HG02678 (cell line): ENCODE measurements at regions not wholly inside any gene's neighbourhood (a gene's known extent, or its start where the extent isn't known, plus 50 kb on each side); places are given as distances from the start of the nearest gene placed in this dataset.
"Not testable (repeated sequence)": the region's sequence is repeated elsewhere in the genome, so short reads cannot be mapped to it uniquely, and the experiment has no call there.

ENCODE experiments used
- ATAC-seq: cut with Tn5 transposase; IDR thresholded peaks from one replicate; pipeline ENCODE4 v1.9.1; 2021; ENCODE audit warnings: mild to moderate bottlenecking, moderate library complexity; ENCODE audit not compliant: unreplicated experiment

DNA sequence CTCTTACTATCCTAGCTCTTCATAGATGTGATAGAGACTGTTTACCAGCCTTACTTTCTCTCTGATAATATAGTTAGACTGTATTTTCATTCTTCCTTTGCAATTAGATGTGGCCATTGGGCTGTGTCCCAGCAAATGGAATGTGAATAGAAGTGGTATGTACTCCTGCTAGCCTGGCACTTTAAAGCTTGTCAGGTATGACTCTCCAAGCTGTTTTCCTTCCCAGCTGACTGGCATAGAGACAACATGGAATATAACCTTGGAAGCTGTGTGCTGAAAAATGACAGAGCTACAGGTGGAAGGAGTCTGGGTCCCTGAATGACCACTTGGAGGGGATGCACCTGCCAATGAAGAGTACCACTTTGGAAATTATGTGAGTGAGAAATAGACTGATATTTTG lies 116.2 kb downstream of the DIRAS2 start:
- ATAC-seq: no peak

DNA sequence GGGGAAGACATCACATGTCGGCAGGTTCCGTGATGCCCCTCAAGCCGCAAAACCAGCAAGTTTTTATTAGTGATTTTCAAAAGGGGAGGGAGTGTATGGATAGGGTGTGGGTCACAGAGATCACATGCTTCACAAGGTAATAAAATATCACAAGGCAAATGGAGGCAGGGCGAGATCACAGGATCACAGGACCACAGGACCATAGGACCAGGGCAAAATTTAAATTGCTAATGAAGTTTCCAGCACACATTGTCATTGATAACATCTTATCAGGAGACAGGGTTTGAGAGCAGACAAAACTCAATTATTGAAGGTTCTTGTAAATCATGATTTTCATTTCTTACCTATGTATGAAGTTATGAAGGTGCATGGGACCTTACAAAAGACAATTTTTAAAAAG lies 106.5 kb downstream of the DIRAS2 start:
- ATAC-seq: not testable (repeated sequence)

DNA sequence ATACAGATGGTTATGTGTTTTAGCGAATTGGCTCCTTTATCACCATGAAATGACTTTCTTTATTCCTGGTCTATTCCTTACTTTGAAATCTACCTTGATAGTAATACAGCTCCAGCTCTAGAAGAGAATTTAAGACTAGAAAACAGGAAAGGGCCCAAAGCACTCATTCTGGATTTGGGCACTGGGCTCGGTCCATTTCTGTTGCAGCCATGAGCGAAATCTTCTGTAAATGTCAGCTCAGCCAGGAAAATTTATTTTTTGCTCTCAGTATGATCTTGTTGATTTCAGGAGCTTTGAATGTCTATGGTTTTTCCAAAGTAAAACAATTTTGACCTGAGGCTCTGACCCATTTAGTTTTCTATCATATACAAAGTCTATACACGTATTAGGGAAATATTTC lies 104.1 kb downstream of the DIRAS2 start:
- ATAC-seq: no peak

DNA sequence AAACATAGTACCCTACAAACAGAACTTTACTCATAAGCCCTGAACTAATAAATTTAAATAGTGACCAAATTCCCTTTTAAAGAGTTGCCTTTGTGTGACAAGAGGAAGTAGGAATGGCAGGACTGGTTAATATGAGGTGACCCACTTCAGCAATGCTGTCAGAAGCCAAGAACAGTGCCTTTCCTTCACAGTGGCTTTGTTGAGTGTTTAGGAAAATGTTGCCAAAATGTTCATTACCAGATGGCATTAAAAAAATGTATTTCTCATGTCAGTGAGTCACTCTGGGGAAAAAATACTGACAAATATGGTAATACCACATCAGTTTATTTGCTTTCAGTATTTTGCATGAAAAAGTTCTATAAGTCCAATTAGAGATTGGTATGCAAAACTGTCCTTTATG lies 103.3 kb downstream of the DIRAS2 start:
- no peak for ATAC-seq

DNA sequence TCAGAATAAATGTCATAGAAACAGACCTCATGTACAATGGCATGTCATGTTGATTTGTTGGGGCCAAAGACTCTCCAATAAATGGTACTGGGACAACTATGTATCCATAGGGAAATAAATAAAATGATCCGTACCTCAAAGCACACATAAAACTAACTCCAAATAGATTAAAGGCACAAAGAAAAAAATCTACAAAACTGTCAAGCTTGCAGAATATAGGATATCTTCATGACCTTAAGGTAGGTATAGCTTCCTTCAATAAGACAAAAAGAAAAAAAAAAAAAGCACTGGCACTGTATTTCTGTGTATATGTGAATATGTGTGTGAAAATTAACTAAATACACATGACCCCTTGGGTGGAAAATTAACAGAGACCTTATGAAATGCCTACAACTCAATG lies 101.9 kb downstream of the DIRAS2 start:
- ATAC-seq: no peak

DNA sequence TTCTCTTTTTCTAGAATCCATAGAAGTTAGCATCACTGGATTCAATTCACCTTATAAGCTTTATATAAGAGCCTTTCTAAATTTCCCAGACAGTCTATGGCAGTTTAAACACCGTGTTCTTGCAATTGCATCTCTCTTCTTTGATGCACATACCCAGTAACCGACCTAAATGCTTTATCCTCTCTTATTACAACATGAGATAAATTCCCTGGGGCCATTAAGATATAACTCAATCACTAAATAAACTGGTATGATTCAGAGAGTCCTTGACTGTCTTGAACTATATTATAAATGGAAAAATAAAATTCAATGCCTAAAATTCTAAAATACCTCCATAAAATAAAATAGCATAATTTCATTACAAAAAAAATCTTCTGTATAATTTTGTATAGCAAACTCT lies 98.1 kb downstream of the DIRAS2 start:
- no peak for ATAC-seq

DNA sequence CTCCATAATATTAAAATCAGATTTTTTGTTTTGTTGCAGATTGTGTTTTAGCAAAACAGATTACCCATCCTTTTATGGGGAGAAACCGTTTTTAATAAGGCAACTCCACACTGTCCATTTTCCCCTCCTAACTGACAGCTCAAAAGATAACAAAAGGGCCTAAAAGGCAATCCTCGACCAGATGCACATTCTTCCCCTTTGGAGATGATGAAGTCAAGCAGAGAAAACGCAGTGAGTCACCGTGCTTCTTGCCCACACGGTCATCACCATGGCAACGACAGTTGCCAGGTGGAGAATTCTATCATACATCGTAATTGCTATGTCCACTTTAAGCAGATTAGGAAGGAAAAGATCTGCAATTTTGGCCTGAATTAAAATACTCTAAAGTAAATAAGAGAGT lies 96.4 kb downstream of the DIRAS2 start:
- no peak for ATAC-seq

DNA sequence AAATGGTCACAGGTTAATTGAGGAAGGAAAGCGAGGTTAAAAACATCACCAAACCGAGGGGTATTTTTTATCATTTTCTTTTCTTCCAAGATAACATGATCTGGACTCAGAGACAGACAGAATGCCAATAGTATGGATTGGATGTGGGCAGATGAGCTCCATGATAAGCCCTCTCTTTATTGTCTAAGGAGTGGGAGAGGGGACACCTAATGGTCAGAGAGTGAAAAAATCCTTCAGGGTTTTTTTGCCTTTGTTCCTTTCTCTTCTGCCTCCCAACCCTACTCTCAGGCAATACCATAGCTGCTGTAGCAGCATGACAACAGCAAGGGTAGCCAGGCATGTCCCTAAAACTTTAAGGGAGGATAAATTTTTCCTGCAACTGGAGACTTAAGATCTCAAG lies 94.7 kb downstream of the DIRAS2 start:
- ATAC-seq: no peak

DNA sequence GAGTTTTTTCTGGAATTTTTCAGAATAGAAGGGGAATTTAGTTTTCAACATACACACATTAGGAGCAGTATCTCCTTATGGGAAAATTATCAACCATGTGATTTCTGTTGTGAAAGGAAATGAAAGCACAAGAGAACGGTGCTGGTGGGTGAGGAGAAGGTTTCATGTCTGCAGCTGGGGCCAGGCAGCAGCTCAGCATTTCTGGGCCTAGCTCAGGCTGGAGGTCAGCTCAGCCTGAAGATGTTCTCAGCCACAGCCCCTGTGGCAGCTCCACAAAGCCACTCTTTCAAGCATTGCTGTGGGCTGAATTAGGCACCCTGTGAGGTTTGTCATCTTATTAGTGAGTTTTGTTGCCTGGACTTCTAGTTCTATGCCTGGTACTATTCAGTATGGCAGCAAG lies 90.3 kb downstream of the DIRAS2 start:
- ATAC-seq: peak; percentile 95

DNA sequence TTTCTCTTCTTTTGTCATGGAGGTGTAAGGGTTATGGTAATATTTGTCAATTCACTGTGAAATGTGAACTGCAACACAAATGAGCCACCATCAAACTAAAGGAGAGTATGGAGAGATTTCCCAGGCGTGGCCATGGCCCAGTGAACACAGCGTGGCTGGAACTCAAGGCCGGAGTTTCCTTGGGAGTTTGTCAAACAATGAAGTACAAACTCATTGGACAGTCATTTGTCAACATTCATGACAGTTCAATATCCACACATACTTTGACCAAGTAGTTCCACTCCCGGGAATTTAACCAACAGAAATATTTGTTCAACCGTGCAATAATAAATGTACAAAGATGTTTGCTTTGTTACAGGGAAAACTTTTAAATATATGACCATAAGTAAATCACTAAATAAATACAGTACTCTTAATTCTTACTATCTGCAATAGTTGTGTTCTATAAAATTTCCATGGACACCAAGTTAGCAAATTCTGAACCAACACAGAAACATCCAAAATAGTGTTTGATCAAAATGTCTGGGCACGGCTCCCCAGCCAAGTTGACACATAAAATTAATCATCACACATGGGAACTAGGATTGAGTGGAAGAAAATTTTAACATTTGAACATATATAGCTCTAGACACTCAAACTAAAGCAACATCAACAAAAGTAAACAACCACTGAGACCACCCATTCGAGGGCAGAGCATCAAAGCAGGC lies 87.1 kb downstream of the DIRAS2 start:
- ATAC-seq: no peak

DNA sequence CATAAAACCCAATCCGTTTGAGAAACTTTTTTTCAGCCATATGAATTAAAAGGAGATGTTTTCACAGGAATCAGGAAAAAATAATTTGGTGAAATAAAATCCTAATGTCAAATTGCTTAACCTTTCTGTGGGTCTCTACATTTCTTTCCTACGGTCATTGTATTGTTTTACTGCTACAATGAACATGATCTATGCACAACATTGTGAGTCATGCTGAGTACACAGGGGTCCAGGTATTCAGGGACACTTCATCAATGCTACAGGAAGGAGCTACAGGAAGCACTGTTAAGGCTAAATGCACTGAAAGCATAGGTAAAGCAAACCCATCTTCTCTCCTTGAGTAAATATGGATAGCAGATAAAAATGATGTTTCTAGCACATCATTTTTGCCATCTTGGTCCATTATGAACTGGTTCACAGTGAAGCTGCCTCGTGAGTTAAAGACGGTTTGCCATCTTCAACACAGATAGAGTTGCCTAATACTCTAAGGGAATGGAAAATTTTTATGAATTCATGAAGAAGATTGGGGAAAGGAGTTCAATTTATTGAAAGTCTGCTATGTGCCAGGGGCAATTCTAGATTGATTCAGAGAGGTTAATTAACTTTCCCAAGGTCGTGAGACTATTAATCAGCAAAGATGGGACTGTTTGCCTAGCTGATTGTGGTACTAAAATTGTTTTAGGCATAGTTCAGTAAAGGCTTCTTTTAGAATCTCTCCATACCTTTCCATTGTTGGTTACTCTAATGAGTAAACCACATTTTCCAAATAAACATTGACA lies 85.5 kb downstream of the DIRAS2 start:
- ATAC-seq: no peak

DNA sequence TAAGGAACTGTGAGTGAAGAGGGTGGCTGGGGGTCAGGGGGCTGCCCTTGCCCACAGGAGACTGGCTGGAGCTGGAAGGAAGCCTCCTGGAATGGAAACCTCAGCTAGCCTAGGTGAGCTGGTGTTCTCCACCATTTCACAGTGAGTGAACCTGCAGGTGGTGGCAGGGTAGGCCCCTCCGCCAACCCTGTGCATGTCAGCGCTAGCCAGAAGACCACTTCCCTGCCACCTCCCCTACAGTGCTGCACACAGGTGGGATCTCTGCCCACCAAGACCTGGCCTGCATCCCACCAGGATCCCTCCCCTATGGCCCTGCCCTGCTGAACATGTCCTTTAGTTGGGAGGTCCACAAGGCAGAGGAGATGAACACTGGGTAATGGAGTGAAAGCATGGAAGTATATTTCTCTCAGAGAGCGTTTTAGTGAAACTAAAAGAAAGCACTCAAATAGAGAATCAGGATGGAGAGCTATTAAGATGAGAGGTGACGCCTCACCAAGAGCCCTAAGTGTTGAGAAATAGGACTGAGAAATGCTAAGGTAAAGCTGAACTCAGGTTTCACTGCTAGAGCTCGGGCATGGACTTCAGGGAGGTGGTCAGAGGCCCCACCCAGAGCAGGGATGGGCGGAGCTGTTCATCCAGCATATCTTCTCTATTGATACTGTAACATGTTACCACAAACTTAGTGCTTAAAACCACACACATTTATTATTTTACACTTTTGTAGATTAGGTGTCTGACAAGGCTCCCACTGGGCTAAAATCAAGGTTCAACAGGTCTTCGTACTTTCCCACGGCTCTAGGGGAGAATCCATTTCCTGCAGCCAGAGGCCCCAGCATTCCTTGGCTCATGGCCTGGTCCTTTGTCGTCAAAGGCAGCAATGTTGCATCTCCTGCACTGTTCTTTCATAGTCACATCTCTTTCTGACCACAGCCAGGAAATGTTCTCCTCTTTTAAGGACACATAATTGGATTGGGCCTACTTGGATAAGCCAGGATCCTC lies 83.2 kb downstream of the DIRAS2 start:
- ATAC-seq: no peak
